ENCODE measurements at regions not wholly inside any gene's neighbourhood (a gene's known extent, or its start where the extent isn't known, plus 50 kb on each side); places are given as distances from the start of the nearest gene placed in this dataset.

GRCh38 chr3:28868897-28869296 lies 412.0 kb upstream of the RBMS3 start (continued):
- TF ChIP-seq ZNF462 (CRISPR knock-in tag; IDR thresholded peaks at IDR 0.05) (no peak), EZH2 (IDR thresholded peaks at IDR 0.05; ENCODE audit: low read depth, unreplicated experiment) (no peak), POLR2AphosphoS5 (IDR thresholded peaks at IDR 0.05; ENCODE audit: low read depth) (no peak), NANOG (IDR thresholded peaks at IDR 0.05; ENCODE audit: borderline replicate concordance) (no peak), ETS1 (IDR thresholded peaks at IDR 0.05) (no peak), JUNB (IDR thresholded peaks at IDR 0.05; ENCODE audit: unreplicated experiment) (no peak), ZNF331 (CRISPR knock-in tag; IDR thresholded peaks at IDR 0.05; ENCODE audit: low read depth) (no peak), CREB1 (CRISPR knock-in tag; IDR thresholded peaks at IDR 0.05; ENCODE audit: low read depth) (no peak), EZH2phosphoT487 (IDR thresholded peaks at IDR 0.05; ENCODE audit: unreplicated experiment) (no peak), STAT1 (IDR thresholded peaks at IDR 0.05; ENCODE audit: unreplicated experiment) (no peak)

- Mint-ChIP-seq H3K9me3 (no peaks in the 10 kb centered on the region), H3K36me3 (ENCODE audit: low read depth) (no peaks in the 10 kb centered on the region), H3K27me3 (ENCODE audit: insufficient read depth, low read depth, poor library complexity) (no peaks in the 10 kb centered on the region), H3K4me1 (no peaks in the 10 kb centered on the region), H3K4me3 (no peak overlapping the region), H3K27ac (no peak overlapping the region)
- Histone ChIP-seq H3K4me2 (no peak overlapping the region), H4K20me1 (replicated peaks; ENCODE audit: insufficient read depth) (no peaks in the 10 kb centered on the region), H3K9me2 (ENCODE audit: insufficient read depth) (0 out of 2 replicates have a peak, but pooled peaks cover 3% of the 10 kb centered on the region), H3K27me3 (ENCODE audit: insufficient read depth) (no peaks in the 10 kb centered on the region), H3F3A (replicated peaks; ENCODE audit: low read depth) (no peaks in the 10 kb centered on the region), H3K4me1 (ENCODE audit: insufficient read depth) (no peaks in the 10 kb centered on the region), H3K27ac (ENCODE audit: low read depth) (no peak overlapping the region), H3K79me2 (replicated peaks; ENCODE audit: insufficient read depth) (no peaks in the 10 kb centered on the region), H3K4me3 (no peak overlapping the region), H2AFZ (no peak overlapping the region), H3K36me3 (ENCODE audit: insufficient read depth) (no peaks in the 10 kb centered on the region)
- no peak for DNase-seq (ENCODE audit: low spot score)
- no peak for ATAC-seq
- TF ChIP-seq POLR2AphosphoS5 (IDR thresholded peaks at IDR 0.05; ENCODE audit: low read depth) (no peak), ETS1 (IDR thresholded peaks at IDR 0.05) (no peak)
These were observed 403.0 kb upstream of the RBMS3 start for GRCh38 chr3:28877912-28878311.
